ENCODE measurements at regions not wholly inside any gene's neighbourhood (a gene's known extent, or its start where the extent isn't known, plus 50 kb on each side); places are given as distances from the start of the nearest gene placed in this dataset.

DNA sequence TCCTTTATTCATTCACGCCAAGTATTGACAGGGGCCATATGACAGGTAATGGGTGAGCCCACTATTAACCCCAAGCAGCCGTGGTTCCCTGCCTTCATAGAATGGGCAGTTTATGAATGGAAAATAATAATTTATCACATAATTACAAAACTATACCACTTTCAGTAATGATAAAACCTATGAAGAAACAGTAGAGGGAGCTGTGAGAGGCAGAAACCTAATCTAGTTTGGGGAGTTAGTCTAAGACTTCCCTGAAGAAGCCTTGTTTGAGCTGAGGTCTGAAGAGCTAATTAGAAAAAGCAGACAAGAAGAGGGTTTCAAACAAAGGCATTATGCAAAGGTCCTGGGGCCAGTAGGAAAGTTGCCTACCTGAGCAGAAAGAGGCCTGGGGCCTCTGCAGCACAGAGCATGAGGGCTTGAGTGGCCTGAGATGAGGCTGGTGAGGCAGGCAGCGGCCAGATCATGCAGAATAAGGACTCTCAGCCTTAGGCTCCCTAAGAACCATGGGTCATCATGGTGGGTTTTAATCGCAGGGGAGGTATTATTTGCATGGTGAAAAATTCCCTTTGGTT is 142.8 kb downstream of the ATG4C start:
- Histone ChIP-seq H3K36me3 (no peaks in the 10 kb centered on the region), H3K4me1 (no peaks in the 10 kb centered on the region), H3K4me3 (no peak overlapping the region), H3K27me3 (peaks cover 18% of the 10 kb centered on the region), H3K9me3 (no peaks in the 10 kb centered on the region), H3K27ac (no peak overlapping the region)
- TF ChIP-seq, protein P1, sequence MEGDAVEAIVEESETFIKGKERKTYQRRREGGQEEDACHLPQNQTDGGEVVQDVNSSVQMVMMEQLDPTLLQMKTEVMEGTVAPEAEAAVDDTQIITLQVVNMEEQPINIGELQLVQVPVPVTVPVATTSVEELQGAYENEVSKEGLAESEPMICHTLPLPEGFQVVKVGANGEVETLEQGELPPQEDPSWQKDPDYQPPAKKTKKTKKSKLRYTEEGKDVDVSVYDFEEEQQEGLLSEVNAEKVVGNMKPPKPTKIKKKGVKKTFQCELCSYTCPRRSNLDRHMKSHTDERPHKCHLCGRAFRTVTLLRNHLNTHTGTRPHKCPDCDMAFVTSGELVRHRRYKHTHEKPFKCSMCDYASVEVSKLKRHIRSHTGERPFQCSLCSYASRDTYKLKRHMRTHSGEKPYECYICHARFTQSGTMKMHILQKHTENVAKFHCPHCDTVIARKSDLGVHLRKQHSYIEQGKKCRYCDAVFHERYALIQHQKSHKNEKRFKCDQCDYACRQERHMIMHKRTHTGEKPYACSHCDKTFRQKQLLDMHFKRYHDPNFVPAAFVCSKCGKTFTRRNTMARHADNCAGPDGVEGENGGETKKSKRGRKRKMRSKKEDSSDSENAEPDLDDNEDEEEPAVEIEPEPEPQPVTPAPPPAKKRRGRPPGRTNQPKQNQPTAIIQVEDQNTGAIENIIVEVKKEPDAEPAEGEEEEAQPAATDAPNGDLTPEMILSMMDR (IDR thresholded peaks at IDR 0.05): no peak
- no peak for TF ChIP-seq POLR2AphosphoS5 (IDR thresholded peaks at IDR 0.05)
- no peak for TF ChIP-seq POLR2A (IDR thresholded peaks at IDR 0.05)
- TF ChIP-seq EP300 (IDR thresholded peaks at IDR 0.05): no peak
- no peak for DNase-seq (ENCODE audit: low spot score in 2 of 2)
- WGBS: 80% methylated on average over 4 of the region's 4 CpGs

DNA sequence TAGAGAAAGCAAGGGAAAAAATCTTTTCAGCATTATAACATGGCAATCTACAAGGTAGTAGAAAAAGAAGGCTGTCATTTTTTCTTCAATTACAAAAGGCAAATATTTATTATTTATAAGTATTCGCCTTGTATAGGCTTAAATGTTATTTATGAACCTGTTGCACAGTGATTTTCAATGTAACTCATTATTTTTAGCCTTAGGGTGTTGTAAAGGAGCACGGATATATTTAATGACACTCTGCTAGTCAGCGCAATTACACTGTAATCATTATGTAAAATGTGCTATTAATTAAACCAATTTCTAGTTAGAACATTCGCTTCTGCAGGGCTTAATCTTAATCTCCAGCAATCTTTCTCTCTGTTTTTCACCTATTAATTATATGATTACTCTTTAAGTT is 145.0 kb downstream of the ATG4C start:
- Histone ChIP-seq H3K27me3 (peaks cover 20% of the 10 kb centered on the region), H3K4me1 (no peaks in the 10 kb centered on the region), H3K9me3 (no peaks in the 10 kb centered on the region), H3K4me3 (no peak overlapping the region), H3K27ac (no peak overlapping the region), H3K36me3 (no peaks in the 10 kb centered on the region)
- WGBS: 50% methylated on average over 4 of the region's 4 CpGs
- DNase-seq (ENCODE audit: low spot score in 2 of 2): no peak
- no peak for TF ChIP-seq POLR2A (IDR thresholded peaks at IDR 0.05)
- TF ChIP-seq POLR2AphosphoS5 (IDR thresholded peaks at IDR 0.05): no peak
- TF ChIP-seq, protein P1 (IDR thresholded peaks at IDR 0.05): no peak
- TF ChIP-seq EP300 (IDR thresholded peaks at IDR 0.05): no peak

DNA sequence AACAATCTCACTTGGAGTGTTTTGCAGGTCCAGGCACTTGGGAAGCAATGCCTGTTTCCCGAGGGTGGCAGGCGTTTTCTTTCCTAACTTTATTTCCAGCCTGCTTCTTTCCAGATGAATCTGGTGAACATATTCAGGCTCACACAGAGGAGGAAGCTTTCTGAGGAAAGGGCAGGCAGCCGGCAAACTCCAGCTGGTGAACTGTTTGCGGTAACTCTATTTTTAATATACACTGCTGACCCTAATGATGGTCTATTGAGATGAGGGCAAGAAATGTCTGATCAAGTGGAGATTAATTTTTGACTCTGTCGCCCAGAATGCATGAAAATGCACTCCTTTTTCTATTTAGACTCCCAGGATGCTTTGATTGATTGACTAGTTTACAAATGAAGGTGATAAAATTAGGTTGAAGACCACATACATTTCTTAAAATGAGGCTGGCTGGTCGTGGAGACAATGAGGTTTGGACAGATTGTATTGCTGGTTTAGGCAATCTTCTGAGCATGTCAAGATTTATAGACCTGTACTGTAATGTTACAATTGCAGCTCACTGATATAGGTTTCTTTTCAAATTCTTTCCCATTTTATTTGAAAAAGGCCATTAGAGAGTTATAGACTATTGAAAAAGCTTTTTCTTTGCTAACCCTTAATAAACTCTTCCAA is 153.8 kb downstream of the ATG4C start:
- no peak overlapping the region for H3K27ac ChIP-seq
- DNase-seq (ENCODE audit: low spot score in 2 of 2): no peak
- H3K4me3 ChIP-seq: no peak overlapping the region
- H3K27me3 ChIP-seq: peaks cover 18% of the 10 kb centered on the region
- no peaks in the 10 kb centered on the region for H3K9me3 ChIP-seq
- TF ChIP-seq EP300 (IDR thresholded peaks at IDR 0.05) (no peak), POLR2AphosphoS5 (IDR thresholded peaks at IDR 0.05) (no peak), POLR2A (IDR thresholded peaks at IDR 0.05) (no peak)
- TF ChIP-seq, protein P1 (IDR thresholded peaks at IDR 0.05): no peak
- no peaks in the 10 kb centered on the region for H3K36me3 ChIP-seq
- no peaks in the 10 kb centered on the region for H3K4me1 ChIP-seq
- WGBS: 72% methylated on average over 6 of the region's 6 CpGs

DNA sequence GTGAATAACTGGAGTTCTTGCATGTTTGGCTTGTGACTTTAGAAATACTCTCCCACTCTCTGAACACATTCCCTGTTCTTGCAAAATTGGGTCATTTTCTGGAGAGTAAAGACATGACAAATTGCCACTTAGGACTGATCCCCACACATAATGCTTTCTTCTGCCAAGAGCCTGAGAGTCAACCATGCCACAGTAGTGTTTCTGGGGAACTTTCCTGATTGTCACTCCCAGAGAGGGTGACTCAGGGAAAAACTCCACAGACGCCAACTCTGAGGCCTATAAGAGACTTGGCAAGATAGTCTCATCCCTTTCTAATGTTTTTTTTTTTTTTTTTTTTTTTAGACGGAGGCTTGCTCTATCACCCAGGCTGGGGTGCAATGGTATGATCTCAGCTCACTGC is 157.8 kb downstream of the ATG4C start:
- H3K4me3 ChIP-seq: no peak overlapping the region
- no peak overlapping the region for H3K27ac ChIP-seq
- WGBS: 63% methylated on average over 2 of the region's 2 CpGs
- no peaks in the 10 kb centered on the region for H3K9me3 ChIP-seq
- no peaks in the 10 kb centered on the region for H3K36me3 ChIP-seq
- H3K4me1 ChIP-seq: no peaks in the 10 kb centered on the region
- DNase-seq (ENCODE audit: low spot score in 2 of 2): no peak
- H3K27me3 ChIP-seq: peaks cover 12% of the 10 kb centered on the region
- TF ChIP-seq, protein P1 (IDR thresholded peaks at IDR 0.05): no peak
- TF ChIP-seq POLR2A (IDR thresholded peaks at IDR 0.05) (no peak), EP300 (IDR thresholded peaks at IDR 0.05) (no peak), POLR2AphosphoS5 (IDR thresholded peaks at IDR 0.05) (no peak)

DNA sequence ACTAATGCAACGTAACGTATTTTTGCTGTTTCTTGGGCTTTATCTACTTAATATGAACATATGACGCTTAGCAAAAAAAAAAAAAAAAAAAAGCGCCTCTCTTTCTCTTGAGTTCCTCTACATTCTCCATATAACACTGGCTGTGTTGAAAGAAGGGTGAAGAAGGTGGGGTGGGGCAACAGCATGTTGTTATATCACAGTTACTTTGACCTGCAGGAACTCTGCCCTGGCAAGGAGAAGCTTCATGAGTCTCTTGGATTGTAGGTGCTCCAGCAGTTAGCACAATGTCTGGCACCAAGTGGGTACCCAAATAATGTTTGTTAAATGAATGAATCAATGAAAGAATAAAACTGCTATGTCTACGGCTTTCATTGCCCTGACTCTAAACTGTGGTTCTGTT is 162.6 kb downstream of the ATG4C start:
- 90% methylated on average over 5 of the region's 5 CpGs for WGBS
- Histone ChIP-seq H3K9me3 (no peaks in the 10 kb centered on the region), H3K36me3 (no peaks in the 10 kb centered on the region), H3K27ac (no peak overlapping the region), H3K4me1 (no peaks in the 10 kb centered on the region), H3K4me3 (no peak overlapping the region), H3K27me3 (peaks cover 15% of the 10 kb centered on the region)
- DNase-seq (ENCODE audit: low spot score in 2 of 2): no peak
- TF ChIP-seq, protein P1 (IDR thresholded peaks at IDR 0.05): no peak
- no peak for TF ChIP-seq POLR2AphosphoS5 (IDR thresholded peaks at IDR 0.05)
- TF ChIP-seq POLR2A (IDR thresholded peaks at IDR 0.05): no peak
- TF ChIP-seq EP300 (IDR thresholded peaks at IDR 0.05): no peak

Data from suprapubic skin (tissue), 4 donors.